ENCODE measurements at regions not wholly inside any gene's neighbourhood (a gene's known extent, or its start where the extent isn't known, plus 50 kb on each side); places are given as distances from the start of the nearest gene placed in this dataset.

DNA sequence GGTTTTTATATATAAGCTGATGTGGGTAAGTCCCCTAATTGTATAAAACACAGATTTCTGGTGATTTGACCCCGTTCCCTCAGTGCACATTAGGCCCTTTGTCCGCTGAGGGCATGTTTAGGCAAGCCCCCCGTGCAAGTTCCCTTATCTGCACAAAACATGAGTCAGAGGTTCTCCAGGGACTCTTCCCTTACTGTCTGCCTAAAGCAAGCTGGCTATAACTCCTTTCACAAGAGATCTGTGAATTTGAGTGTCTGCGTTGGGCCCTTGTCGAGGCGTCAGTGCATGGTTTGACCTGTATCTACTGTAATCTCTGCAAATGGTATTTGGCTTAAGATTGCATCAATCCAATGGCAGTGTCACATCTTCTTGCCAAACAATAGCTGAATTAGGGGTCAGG lies 712.8 kb downstream of the CDH8 start:
- DNase-seq (ENCODE audit: low spot score) = no peak

DNA sequence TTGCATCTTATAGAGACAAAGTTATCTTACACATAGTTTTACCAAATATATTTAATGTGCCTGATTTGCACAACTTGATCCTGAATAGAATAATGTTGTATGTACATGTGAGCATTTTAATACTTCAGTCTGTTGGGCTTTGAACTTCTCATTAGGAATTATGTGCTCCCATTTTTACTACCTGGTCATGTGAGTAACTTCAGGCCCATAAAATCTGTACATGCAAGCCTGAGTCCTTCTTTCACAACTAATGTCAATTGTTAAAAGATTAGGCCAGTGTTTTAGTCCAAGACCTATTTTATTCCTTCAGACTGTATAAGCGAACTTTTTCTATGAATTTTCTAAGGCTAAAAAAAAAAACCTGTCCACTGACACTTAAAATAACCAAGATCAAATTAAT lies 715.4 kb downstream of the CDH8 start:
- DNase-seq (ENCODE audit: low spot score) = no peak

DNA sequence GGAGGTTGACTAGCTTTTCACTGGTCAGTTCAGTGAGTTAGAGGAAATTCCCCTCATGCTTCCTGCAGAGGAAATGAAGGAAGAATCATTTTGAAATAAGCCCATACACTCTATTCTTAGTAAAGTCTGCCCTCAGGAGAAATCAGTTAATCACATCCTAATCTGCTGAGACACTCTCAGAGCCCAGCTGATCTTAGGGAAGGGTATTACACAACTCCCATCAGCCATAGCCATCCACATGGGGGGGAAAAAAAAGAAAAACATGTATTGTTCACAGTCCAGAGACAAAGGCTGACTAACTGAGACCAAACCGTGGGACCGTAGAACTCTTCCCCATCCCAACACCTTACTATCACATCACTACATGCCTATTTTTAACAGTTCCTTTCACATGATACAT lies 722.3 kb downstream of the CDH8 start:
- DNase-seq (ENCODE audit: low spot score) = no peak

- DNase-seq (ENCODE audit: low spot score) = no peak
These were observed 726.9 kb downstream of the CDH8 start for GRCh38 chr16:61309386-61309785.

GRCh38 chr16:61306204-61306603 lies 730.0 kb downstream of the CDH8 start:
- DNase-seq (ENCODE audit: low spot score) = no peak

- DNase-seq (ENCODE audit: low spot score) = no peak
These were observed 739.4 kb downstream of the CDH8 start for GRCh38 chr16:61296814-61297213.

GRCh38 chr16:61296305-61296704 lies 739.9 kb downstream of the CDH8 start:
- no peak for DNase-seq (ENCODE audit: low spot score)

DNA sequence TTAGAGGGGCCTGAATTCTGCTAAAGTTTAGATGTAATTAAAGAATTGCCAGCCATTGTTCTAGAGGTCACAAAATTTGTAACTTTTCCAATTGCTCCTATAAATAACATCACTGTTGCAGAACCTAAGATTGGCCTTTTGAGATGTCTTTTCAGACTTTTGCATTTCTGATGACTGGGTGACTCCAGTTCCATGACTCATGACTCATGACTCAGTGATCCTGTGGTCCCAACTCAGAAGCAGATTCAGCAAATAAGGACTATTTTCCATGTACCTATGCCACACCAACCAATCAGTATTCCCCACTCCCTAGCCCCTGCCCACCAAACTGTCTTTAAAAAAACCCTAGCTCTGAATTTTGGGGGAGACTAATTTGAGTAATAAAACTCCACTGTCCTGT lies 740.9 kb downstream of the CDH8 start:
- no peak for DNase-seq (ENCODE audit: low spot score)

DNA sequence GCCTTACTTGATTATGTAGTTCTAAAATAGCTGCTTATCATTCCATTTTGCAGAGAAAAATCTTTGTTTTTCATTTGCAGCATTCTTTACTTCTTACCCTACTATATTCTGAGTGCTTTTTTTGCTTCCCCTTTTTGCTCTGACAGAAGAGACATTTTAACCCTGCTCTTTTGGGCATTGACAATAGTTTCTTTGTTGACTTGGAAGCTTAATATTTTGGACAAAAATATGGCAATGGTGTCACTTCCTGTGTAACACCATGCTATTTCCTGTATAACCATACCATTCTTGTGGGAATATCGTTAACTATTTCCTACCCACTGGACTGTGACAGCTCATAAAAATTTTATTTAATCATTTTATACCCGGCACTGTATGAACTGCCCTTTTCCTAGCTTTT lies 747.1 kb downstream of the CDH8 start:
- DNase-seq (ENCODE audit: low spot score) = no peak

GRCh38 chr16:61277849-61278248 lies 758.4 kb downstream of the CDH8 start:
- DNase-seq (ENCODE audit: low spot score) = no peak

DNA sequence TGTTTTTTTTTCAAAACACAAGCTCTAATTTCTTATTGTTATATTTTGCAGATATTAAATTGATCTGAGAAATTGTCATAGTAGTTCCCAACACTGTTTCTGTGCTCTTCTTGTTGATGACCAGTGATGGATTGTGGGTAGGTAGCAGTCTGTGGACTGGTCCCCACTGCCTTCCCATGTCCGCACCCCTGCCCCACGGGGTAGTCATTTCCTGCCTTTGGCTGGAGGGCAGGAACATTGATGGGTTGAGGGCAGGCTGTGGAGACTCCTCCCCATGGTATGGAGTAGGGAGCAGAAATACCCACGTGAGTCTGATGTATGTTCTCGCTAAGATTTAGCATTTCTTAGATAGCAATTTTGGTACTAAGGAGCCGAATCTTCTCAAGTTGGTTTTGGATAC lies 762.0 kb downstream of the CDH8 start:
- no peak for DNase-seq (ENCODE audit: low spot score)

GRCh38 chr16:61270726-61271125 lies 765.5 kb downstream of the CDH8 start:
- DNase-seq (ENCODE audit: low spot score) = no peak

GRCh38 chr16:61263400-61263799 lies 772.8 kb downstream of the CDH8 start:
- DNase-seq (ENCODE audit: low spot score) = no peak

- no peak for DNase-seq (ENCODE audit: low spot score)
These were observed 774.9 kb downstream of the CDH8 start for GRCh38 chr16:61261315-61261714.

DNA sequence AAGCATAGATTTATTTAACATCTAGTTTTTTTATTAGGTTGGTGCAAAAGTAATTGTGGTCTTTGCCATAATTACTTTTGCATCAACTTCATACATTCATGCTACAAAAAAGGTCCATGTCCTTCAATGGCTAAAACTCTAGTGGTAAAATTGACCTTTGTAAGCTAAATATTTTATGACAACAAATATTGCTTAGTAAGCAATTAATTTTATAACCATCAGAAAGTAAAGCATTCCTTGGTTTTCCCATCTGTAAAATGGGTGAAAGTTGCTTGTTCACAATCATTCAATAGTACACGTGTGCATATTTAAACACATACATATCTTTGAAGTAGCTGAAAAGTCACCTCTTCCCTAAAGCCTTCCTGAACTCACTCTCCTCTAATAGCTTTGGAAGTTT lies 789.6 kb downstream of the CDH8 start:
- no peak for DNase-seq (ENCODE audit: low spot score)

GRCh38 chr16:61243954-61244353 lies 792.3 kb downstream of the CDH8 start:
- DNase-seq (ENCODE audit: low spot score) = no peak

GRCh38 chr16:61237884-61238485 lies 798.3 kb downstream of the CDH8 start:
- no peak for DNase-seq (ENCODE audit: low spot score)

- DNase-seq (ENCODE audit: low spot score) = no peak
These were observed 802.5 kb downstream of the CDH8 start for GRCh38 chr16:61233713-61234112.

GRCh38 chr16:61228371-61228770 lies 807.9 kb downstream of the CDH8 start:
- DNase-seq (ENCODE audit: low spot score) = no peak

DNA sequence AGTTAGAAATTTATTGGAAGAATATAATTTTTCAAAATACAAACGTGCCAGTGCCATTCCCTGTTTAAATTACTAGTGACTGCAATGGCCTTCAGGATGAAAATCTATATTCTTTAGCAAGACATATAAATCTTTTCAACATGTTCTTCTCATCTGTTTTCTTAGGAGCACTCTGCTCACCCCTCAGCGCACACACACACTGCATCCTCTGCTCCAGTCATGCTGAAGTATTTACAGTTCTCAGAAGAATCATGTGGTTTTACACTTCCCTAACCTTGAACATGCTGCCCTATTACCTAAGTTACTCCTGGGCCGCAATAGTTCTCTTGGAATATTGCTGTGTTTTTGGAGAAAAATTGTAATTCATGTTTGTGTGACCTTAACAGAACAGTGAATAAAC lies 820.6 kb downstream of the CDH8 start:
- DNase-seq (ENCODE audit: low spot score) = no peak

- no peak for DNase-seq (ENCODE audit: low spot score)
These were observed 821.5 kb downstream of the CDH8 start for GRCh38 chr16:61214780-61215179.

DNA sequence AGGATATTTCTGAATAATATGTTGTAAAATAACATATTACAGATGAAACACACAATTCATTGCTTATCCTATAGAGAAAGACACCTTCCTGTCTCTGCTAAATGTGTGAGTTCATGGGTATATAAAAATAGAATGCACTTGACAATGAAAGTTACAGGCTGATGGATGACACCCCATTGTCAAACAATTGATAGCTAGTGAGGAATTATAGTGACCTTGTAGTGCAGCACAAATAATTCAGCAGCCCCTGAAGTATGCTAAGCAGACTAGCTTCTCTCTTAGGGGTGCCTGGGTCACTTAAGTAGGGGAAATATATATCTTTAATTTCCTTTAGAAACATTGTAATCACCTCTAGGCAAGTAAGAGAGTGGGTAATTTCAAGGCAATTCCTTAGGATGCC lies 826.2 kb downstream of the CDH8 start:
- no peak for DNase-seq (ENCODE audit: low spot score)

GRCh38 chr16:61195006-61195405 lies 841.2 kb downstream of the CDH8 start:
- DNase-seq (ENCODE audit: low spot score) = no peak

GRCh38 chr16:61194573-61194972 lies 841.7 kb downstream of the CDH8 start:
- no peak for DNase-seq (ENCODE audit: low spot score)

GRCh38 chr16:61182391-61182790 lies 853.8 kb downstream of the CDH8 start:
- no peak for DNase-seq (ENCODE audit: low spot score)

Measured in ecto neural progenitor cell (in vitro differentiated cells).